ENCODE measurements at regions not wholly inside any gene's neighbourhood (a gene's known extent, or its start where the extent isn't known, plus 50 kb on each side); places are given as distances from the start of the nearest gene placed in this dataset.

GRCh38 chr10:78374331-78375028 lies 340.8 kb downstream of the RPS24 start:
- no peak for ATAC-seq

- no peak for ATAC-seq
These were observed 342.5 kb downstream of the RPS24 start for GRCh38 chr10:78375854-78376785.

GRCh38 chr10:78377356-78377755 lies 343.7 kb downstream of the RPS24 start:
- ATAC-seq = no peak

GRCh38 chr10:78378192-78378591 lies 344.5 kb downstream of the RPS24 start:
- no peak for ATAC-seq

- no peak for ATAC-seq
These were observed 347.4 kb downstream of the RPS24 start for GRCh38 chr10:78381107-78381506.

- no peak for ATAC-seq
These were observed 348.4 kb downstream of the RPS24 start for GRCh38 chr10:78382047-78382446.

- no peak for ATAC-seq
These were observed 349.1 kb downstream of the RPS24 start for GRCh38 chr10:78382772-78383171.

GRCh38 chr10:78383378-78384048 lies 349.9 kb downstream of the RPS24 start:
- ATAC-seq = no peak

- no peak for ATAC-seq
These were observed 350.4 kb downstream of the RPS24 start for GRCh38 chr10:78384049-78384431.

GRCh38 chr10:78385599-78385998 lies 351.9 kb downstream of the RPS24 start:
- no peak for ATAC-seq

- ATAC-seq = no peak
These were observed 352.8 kb downstream of the RPS24 start for GRCh38 chr10:78386509-78386908.

- no peak for ATAC-seq
These were observed 354.8 kb downstream of the RPS24 start for GRCh38 chr10:78388331-78389050.

- ATAC-seq = no peak
These were observed 355.8 kb downstream of the RPS24 start for GRCh38 chr10:78389419-78389818.

- ATAC-seq = no peak
These were observed 356.4 kb downstream of the RPS24 start for GRCh38 chr10:78390051-78390450.

- no peak for ATAC-seq
These were observed 357.2 kb downstream of the RPS24 start for GRCh38 chr10:78390817-78391216.

- ATAC-seq = no peak
These were observed 357.9 kb downstream of the RPS24 start for GRCh38 chr10:78391585-78391984.

GRCh38 chr10:78392197-78392596 lies 358.5 kb downstream of the RPS24 start:
- ATAC-seq = no peak

GRCh38 chr10:78393094-78393493 lies 359.4 kb downstream of the RPS24 start:
- no peak for ATAC-seq

GRCh38 chr10:78394047-78394446 lies 360.4 kb downstream of the RPS24 start:
- no peak for ATAC-seq

- ATAC-seq = no peak
These were observed 361.5 kb downstream of the RPS24 start for GRCh38 chr10:78395162-78395561.

GRCh38 chr10:78396754-78397153 lies 363.1 kb downstream of the RPS24 start:
- ATAC-seq = no peak

- ATAC-seq = no peak
These were observed 364.1 kb downstream of the RPS24 start for GRCh38 chr10:78397786-78398185.

- no peak for ATAC-seq
These were observed 364.7 kb downstream of the RPS24 start for GRCh38 chr10:78398382-78398781.
